SJCRH30 (cell line): ENCODE measurements at regions not wholly inside any gene's neighbourhood (a gene's known extent, or its start where the extent isn't known, plus 50 kb on each side); places are given as distances from the start of the nearest gene placed in this dataset.
"Not testable (repeated sequence)": the region's sequence is repeated elsewhere in the genome, so short reads cannot be mapped to it uniquely, and the experiment has no call there.

ENCODE experiments used
- DNase-seq, 2 experiments: peaks; one replicate each; pipeline ENCODE4 v3.0.0-alpha.2; 2015 to 2020
- H3K27ac ChIP-seq: fragments of 250-450 bp; sonication (Bioruptor Pico); 2 replicates; pipeline ENCODE4 v1.5.1; 2020; ENCODE audit warnings: mild to moderate bottlenecking, moderate library complexity
- H3K27me3 ChIP-seq: fragments of 250-450 bp; sonication (Bioruptor Pico); 2 replicates; pipeline ENCODE4 v1.5.1; 2020; ENCODE audit warnings: mild to moderate bottlenecking, moderate library complexity
- H3K36me3 ChIP-seq: fragments of 250-450 bp; sonication (Bioruptor Pico); 2 replicates; pipeline ENCODE4 v1.5.1; 2020; ENCODE audit warnings: mild to moderate bottlenecking, moderate library complexity
- H3K4me1 ChIP-seq: fragments of 250-450 bp; sonication (Bioruptor Pico); 2 replicates; pipeline ENCODE4 v1.5.1; 2020; ENCODE audit warnings: mild to moderate bottlenecking, moderate library complexity
- H3K4me3 ChIP-seq: fragments of 250-450 bp; sonication (Bioruptor Pico); 2 replicates; pipeline ENCODE4 v1.5.1; 2020; ENCODE audit warnings: mild to moderate bottlenecking, moderate library complexity
- H3K9me3 ChIP-seq: fragments of 250-450 bp; sonication (Bioruptor Pico); replicated peaks from 2 replicates; pipeline ENCODE4 v1.5.1; 2020; ENCODE audit warnings: mild to moderate bottlenecking, moderate library complexity

DNA sequence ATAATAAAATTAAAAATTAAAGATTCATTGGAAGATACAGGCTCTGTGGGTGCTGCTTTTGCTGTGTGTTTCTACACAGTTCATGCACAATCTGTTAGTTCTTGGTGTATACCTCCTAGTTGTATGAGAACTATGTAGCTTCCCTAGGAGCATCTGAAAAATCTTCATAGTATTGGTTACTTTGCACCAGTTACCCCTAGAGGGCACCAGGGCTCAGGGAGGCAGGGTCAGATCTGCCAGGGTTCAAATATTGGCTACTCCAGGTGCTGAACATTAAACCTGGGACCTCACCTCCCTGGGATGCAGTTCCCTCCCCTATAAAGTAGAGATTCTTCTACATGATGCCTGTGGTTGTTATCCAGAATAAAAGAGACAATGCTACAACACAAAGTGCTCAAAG lies 583.0 kb upstream of the CDH11 start:
- Histone ChIP-seq H3K4me1 (peaks cover under 1% of the 10 kb centered on the region), H3K27me3 (no peaks in the 10 kb centered on the region), H3K36me3 (no peaks in the 10 kb centered on the region), H3K4me3 (no peak overlapping the region), H3K9me3 (no peaks in the 10 kb centered on the region), H3K27ac (no peak overlapping the region)
- peak in 1 of 2 experiments; percentile 38 for DNase-seq

DNA sequence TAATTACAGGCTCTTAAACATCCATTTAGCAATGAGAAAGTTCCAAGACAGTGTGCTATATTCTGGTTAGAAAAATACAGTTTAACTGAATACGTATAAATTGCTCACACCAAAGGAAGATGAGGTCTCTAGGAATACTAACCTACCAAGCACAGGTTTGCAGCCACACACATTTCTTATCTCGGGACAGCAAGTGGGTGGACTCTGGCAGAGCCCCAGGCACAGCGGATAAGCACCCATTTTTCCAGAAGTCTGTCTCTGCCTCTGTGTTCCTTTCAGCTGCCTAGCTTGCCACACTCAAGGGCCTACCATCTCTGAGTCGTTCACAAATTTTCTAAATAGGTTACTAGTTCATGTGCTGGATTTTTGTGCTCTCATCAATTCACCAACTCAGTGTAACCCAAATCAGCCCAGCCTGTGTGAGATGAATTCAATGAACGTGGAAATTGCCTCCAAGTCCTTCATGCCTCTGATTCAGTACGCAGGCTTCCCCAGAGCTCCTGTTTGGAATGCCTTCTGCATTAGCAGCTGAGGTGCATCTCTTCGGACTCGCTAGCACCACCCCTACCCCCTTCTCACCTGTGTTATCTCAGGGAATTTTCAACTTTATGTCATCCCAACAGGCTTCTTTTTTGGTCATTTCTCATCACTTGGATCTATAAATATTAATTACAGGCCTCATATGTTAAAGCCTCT lies 581.0 kb upstream of the CDH11 start:
- no peak for DNase-seq
- Histone ChIP-seq H3K4me3 (no peak overlapping the region), H3K9me3 (no peaks in the 10 kb centered on the region), H3K27ac (no peak overlapping the region), H3K36me3 (no peaks in the 10 kb centered on the region), H3K27me3 (no peaks in the 10 kb centered on the region), H3K4me1 (peaks cover 15% of the 10 kb centered on the region)

DNA sequence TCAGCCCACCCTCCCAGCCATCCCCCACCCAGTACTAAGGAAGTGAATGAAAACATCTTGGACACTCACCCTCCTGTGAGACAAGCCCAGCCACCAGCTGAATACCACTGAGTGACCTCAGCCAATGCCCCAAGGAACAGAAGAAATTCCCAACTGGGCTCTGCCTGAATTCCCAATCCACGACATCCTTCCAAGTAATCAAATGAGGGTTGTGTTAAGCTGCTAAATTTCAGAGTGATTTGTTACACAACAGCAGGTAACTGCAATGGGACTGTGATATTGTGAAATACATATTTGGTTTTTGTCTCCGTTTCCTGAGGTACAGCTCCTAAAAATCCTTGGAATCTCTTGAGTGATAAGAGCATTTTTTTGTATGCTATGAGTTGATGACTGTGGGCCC lies 578.7 kb upstream of the CDH11 start:
- Histone ChIP-seq H3K4me3 (no peak overlapping the region), H3K27ac (no peak overlapping the region), H3K27me3 (no peaks in the 10 kb centered on the region), H3K36me3 (no peaks in the 10 kb centered on the region), H3K4me1 (peaks cover 15% of the 10 kb centered on the region), H3K9me3 (no peaks in the 10 kb centered on the region)
- DNase-seq, result no peak

DNA sequence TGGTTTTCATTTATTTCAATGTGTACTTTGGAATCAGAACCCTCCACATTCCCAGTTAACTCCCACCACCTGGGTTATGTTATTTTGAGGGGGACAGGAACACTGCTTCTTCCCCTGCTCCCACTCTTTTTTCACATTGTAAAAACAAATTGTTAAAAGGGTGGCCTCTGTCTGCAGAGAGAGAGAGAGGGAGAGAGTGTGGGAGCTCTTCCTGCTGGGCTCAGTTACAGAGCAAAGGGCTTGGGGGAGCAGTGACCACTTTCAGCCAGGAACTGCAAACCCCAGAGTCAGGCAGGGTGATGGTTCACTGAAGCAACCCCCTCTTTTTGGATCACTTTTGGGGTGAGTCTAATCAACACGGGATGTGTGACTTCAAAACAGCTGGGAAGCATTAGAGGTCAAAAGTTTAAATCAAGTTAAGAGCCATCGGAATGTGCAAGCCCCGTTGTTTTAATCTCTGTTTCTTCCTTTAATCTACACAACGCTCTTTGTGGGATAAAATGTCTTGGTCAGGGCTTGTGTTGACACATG lies 577.0 kb upstream of the CDH11 start:
- H3K4me1 ChIP-seq, result peaks cover 15% of the 10 kb centered on the region
- peak overlapping the region; percentile 52 for H3K27ac ChIP-seq
- no peaks in the 10 kb centered on the region for H3K9me3 ChIP-seq
- H3K27me3 ChIP-seq, result no peaks in the 10 kb centered on the region
- H3K36me3 ChIP-seq, result no peaks in the 10 kb centered on the region
- H3K4me3 ChIP-seq, result peak overlapping the region; percentile 6
- peak; percentile 54 to 75 for DNase-seq

DNA sequence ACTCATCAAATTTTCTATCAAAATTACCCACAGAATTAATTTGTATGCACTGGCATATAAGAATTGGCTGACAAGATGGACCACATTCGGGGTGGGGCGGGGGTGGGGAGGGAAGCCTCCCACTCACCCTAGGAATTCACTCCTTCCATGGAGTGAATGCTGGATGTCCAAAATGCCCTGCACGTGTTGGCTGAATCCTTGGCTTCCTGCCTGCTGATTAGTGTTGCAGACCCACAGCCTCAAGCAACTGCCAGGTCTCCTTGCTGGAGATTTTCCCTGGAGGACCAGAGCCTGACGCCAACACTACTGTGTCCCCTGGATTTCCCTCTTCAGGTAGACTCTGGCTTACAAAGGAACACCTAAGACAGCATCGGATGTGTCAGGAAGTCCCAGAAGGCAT lies 575.7 kb upstream of the CDH11 start:
- DNase-seq, result peak; percentile 27 to 44
- Histone ChIP-seq H3K4me1 (peaks cover 15% of the 10 kb centered on the region), H3K27ac (no peak overlapping the region), H3K4me3 (no peak overlapping the region), H3K27me3 (no peaks in the 10 kb centered on the region), H3K9me3 (no peaks in the 10 kb centered on the region), H3K36me3 (no peaks in the 10 kb centered on the region)

DNA sequence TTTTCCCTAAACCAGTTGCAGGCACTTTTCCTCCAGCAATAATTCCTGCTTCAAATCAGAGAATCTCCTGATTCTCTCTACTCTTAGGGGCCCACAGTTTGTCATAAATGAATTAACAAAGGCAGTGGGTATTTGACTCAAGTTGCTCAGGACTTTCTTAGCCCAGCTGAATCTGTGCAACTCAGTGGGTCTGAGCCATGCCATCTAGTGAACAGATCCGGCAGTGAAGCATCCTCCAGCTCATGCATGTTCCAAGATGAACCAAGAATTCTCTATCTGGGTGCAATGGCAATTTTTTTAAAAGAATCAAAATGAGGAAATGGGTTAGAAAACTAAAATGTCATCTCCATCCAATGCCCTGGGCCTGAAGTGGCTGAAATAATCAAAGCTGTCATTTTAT lies 575.2 kb upstream of the CDH11 start:
- Histone ChIP-seq H3K4me1 (peaks cover 15% of the 10 kb centered on the region), H3K27me3 (no peaks in the 10 kb centered on the region), H3K9me3 (no peaks in the 10 kb centered on the region), H3K4me3 (no peak overlapping the region), H3K27ac (no peak overlapping the region), H3K36me3 (no peaks in the 10 kb centered on the region)
- peak in 1 of 2 experiments; percentile 29 for DNase-seq

DNA sequence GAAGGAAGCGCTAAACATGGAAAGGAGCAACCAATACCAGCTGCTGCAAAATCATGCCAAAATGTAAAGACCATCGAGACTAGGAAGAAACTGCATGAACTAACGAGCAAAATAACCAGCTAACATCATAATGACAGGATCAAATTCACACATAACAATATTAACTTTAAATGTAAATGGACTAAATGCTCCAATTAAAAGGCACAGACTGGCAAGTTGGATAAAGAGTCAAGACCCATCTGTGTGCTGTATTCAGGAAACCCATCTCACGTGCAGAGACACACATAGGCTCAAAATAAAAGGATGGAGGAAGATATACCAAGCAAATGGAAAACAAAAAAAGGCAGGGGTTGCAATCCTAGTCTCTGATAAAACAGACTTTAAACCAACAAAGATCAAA lies 570.0 kb upstream of the CDH11 start:
- H3K9me3 ChIP-seq, H3K36me3 ChIP-seq, H3K27ac ChIP-seq, H3K27me3 ChIP-seq, H3K4me1 ChIP-seq, H3K4me3 ChIP-seq, DNase-seq: not testable (repeated sequence)

DNA sequence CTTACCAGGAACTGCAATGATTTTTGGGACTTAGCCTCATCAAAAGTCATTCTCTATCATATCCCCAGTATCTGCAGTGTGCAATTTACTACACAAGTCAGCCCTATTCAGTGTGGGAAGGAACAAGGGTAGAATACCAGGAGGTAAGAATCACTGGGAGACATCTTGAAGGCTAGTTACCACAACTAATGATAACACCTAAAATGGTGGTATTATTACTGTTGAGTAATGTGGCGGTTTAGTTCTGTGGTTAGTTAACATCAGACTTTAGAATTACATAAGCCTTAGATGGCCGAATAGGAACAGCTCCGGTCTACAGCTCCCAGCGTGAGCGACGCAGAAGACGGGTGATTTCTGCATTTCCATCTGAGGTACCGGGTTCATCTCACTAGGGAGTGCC lies 567.9 kb upstream of the CDH11 start:
- H3K4me3 ChIP-seq, result no peak overlapping the region
- H3K27me3 ChIP-seq, result no peaks in the 10 kb centered on the region
- H3K27ac ChIP-seq, result no peak overlapping the region
- 0 out of 2 replicates have a peak, but pooled peaks cover 5% of the 10 kb centered on the region for H3K9me3 ChIP-seq
- 0 out of 2 replicates have a peak, but pooled peaks cover 3% of the 10 kb centered on the region for H3K4me1 ChIP-seq
- no peak for DNase-seq
- H3K36me3 ChIP-seq, result no peaks in the 10 kb centered on the region

DNA sequence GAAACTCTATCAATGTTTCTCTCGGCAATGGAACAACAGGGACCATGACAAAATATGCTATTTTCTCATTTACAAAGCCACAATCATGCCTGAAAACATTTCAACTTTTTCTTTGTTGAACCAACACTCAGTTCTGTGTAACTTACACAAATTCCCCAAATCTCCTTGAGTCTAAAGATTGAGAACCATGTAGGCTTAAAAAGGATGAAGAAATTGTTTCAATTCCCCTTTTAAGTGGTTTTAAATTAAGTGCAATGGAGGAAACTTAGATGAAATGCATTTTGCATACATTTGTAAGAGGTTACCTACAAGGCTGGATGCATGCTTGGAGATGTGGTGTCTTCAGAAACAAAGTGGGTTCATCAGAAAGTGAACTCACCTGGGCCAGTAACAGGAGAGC lies 566.4 kb upstream of the CDH11 start:
- Histone ChIP-seq H3K4me3 (no peak overlapping the region), H3K9me3 (peaks cover 9% of the 10 kb centered on the region; the same call in 1 of the 2 replicates), H3K36me3 (no peaks in the 10 kb centered on the region), H3K27me3 (no peaks in the 10 kb centered on the region), H3K4me1 (0 out of 2 replicates have a peak, but pooled peaks cover 3% of the 10 kb centered on the region), H3K27ac (no peak overlapping the region)
- no peak for DNase-seq

DNA sequence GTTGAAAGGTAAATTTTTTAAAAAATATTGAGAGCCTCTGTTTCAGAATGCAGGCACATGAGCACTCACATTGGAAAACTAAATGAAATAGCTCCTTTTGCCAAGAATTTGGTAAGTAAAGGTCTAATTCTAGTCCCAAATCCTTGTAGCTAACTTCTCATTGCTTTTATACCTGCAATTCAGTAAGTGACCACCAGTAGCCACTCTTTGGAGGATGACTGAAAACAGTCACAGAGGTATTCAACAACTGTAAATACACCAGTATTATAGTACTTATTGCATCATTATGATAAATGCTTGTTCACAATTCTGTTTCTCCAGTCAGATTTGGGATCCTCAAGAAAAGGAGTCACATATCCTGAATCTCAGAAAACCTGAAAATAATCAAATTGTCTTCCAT lies 562.4 kb upstream of the CDH11 start:
- H3K36me3 ChIP-seq, result no peaks in the 10 kb centered on the region
- peak in 1 of 2 experiments; percentile 33 for DNase-seq
- H3K4me1 ChIP-seq, result peaks cover 10% of the 10 kb centered on the region; the same call in 1 of the 2 replicates
- no peaks in the 10 kb centered on the region for H3K27me3 ChIP-seq
- H3K27ac ChIP-seq, result no peak overlapping the region
- H3K9me3 ChIP-seq, result peaks cover 10% of the 10 kb centered on the region; the same call in 1 of the 2 replicates
- H3K4me3 ChIP-seq, result no peak overlapping the region

DNA sequence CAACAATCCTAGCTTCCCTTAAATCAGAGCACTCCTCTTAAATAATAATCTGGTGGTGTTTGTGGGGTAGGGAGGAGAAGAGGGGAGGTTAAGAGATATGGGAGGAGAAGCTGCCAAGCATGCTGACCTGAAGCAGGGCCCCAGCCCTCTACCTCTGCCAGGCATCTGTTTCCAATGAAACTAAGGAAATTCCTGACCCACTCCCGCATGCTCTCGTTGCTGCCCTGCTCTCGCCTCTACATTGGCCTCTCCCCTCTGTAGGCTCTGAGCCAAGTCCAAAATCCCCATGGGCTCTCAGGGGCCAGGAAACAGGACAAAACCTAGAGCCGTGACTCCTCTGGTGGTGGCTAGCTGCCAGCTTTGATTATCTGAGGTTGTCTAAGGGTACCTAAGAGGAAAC lies 559.5 kb upstream of the CDH11 start:
- Histone ChIP-seq H3K36me3 (no peaks in the 10 kb centered on the region), H3K4me3 (no peak overlapping the region), H3K27ac (no peak overlapping the region), H3K4me1 (peaks cover 9% of the 10 kb centered on the region; the same call in 1 of the 2 replicates), H3K27me3 (no peaks in the 10 kb centered on the region), H3K9me3 (peaks cover 10% of the 10 kb centered on the region; the same call in 1 of the 2 replicates)
- DNase-seq, result peak in 1 of 2 experiments; percentile 27

DNA sequence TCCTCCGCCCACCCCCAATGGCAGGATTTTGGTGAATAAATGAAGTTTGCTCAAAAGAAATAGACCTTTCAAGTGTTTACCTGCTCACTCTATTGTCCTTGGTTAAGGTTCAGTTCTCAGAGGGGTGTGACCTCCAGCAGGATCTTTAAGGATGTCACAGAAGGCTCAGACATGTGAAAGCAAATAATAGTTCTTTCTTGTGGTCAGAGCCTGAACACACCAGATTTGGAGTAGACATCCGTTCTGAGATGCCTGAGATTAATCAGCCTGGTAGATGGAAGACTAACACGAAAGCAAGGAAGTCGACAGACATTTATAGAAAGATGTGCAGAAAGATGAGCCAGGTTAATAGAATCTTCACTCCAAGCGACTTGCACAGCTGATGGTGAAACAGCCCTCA lies 557.9 kb upstream of the CDH11 start:
- Histone ChIP-seq H3K9me3 (peaks cover 8% of the 10 kb centered on the region; the same call in 1 of the 2 replicates), H3K4me1 (peaks cover 9% of the 10 kb centered on the region; the same call in 1 of the 2 replicates), H3K36me3 (no peaks in the 10 kb centered on the region), H3K4me3 (no peak overlapping the region), H3K27me3 (no peaks in the 10 kb centered on the region), H3K27ac (no peak overlapping the region)
- DNase-seq, result no peak

DNA sequence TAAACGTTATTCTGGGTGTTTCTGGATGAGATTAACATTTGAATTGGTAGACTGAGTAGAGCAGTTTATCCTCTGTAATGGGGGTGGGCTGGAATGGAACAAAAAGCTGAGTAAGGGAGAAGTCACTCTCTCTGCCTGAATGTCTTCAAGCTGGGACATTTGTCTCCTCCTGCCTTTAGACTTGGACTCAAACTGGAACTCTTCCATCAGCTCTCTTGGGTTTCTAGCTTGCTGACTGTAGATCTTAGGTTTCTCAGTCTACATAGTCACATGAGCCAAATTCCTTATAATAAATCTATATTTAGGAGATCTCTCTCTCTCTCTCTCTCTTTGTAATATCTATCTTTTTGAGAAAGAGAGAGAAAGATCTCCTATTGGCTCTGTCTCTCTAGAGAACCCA lies 553.3 kb upstream of the CDH11 start:
- no peak overlapping the region for H3K27ac ChIP-seq
- peaks cover 17% of the 10 kb centered on the region; the same call in 1 of the 2 replicates for H3K4me1 ChIP-seq
- no peak for DNase-seq
- no peak overlapping the region for H3K4me3 ChIP-seq
- H3K9me3 ChIP-seq, result no peaks in the 10 kb centered on the region
- no peaks in the 10 kb centered on the region for H3K27me3 ChIP-seq
- H3K36me3 ChIP-seq, result no peaks in the 10 kb centered on the region

DNA sequence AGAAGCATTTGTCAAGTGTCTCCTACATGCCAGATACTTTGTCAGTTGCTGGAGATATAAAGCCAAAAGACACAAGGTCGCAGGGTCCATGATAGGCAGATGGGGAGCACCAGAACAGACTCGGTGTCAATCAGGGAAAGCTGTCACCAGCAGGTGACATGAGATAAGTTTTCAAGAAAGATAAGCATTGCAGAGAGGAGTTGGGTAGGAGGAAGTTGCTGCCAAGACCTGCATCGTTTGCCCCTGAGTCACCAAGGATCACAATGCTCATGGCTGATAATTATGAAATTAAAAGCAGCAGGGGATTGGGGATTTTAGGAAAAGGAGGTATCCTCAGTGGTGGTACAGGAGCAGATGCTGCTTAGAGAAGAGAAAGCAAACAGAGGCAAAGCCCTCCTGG lies 551.1 kb upstream of the CDH11 start:
- no peaks in the 10 kb centered on the region for H3K9me3 ChIP-seq
- no peak overlapping the region for H3K27ac ChIP-seq
- no peaks in the 10 kb centered on the region for H3K36me3 ChIP-seq
- DNase-seq, result no peak
- H3K27me3 ChIP-seq, result no peaks in the 10 kb centered on the region
- H3K4me1 ChIP-seq, result peaks cover 8% of the 10 kb centered on the region; the same call in 1 of the 2 replicates
- H3K4me3 ChIP-seq, result no peak overlapping the region

DNA sequence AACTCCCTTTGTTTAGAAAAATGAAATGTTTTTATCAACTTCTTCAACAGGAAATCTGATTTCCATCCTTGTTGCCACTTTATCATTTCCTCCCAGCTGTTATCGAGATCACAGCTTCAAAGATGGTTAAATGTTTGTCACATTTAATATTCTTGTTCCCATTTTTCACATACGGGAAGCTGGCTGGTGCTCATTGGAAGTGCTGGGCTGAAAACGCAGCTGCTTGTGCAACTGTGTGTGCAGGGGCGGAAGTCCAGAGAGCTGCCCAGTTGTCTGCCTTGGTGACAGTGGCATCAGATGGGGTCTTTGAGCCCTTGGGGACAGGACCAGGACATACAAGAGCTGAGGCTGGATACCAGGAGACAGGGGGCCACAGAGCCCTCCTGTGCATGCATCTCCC lies 549.2 kb upstream of the CDH11 start:
- no peaks in the 10 kb centered on the region for H3K36me3 ChIP-seq
- peaks cover 8% of the 10 kb centered on the region; the same call in 1 of the 2 replicates for H3K4me1 ChIP-seq
- no peaks in the 10 kb centered on the region for H3K9me3 ChIP-seq
- DNase-seq, result no peak
- H3K4me3 ChIP-seq, result no peak overlapping the region
- H3K27ac ChIP-seq, result no peak overlapping the region
- no peaks in the 10 kb centered on the region for H3K27me3 ChIP-seq
